Esophagus squamous epithelium (tissue), 4 donors: ENCODE measurements at regions not wholly inside any gene's neighbourhood (a gene's known extent, or its start where the extent isn't known, plus 50 kb on each side); places are given as distances from the start of the nearest gene placed in this dataset.

Experiments used
- CTCF ChIP-seq, 6 experiments: fragments of 450-650 bp in 4 of 6; fragments of 200-600 bp in 2 of 6; sonication (generic) in 2 of 6; IDR thresholded peaks; one replicate each; pipeline ENCODE4 v1.5.1; 2016 to 2019; ENCODE audit warnings: antibody characterized with exemption in 6 of 6, mild to moderate bottlenecking in 4 of 6, moderate library complexity in 4 of 6
- POLR2A ChIP-seq, 4 donors: fragments of 450-650 bp; IDR thresholded peaks; one replicate each; pipeline ENCODE4 v1.6.1; 2017; ENCODE audit warnings: antibody characterized with exemption in 4 of 4, mild to moderate bottlenecking in 4 of 4, moderate library complexity in 3 of 4

- no peak for TF ChIP-seq POLR2A (IDR thresholded peaks at IDR 0.05)
- no peak for TF ChIP-seq CTCF (IDR thresholded peaks at IDR 0.05)
Observed at GRCh38 chr13:110811771-110812120, 98.2 kb downstream of the ING1 start.
